ENCODE measurements at regions not wholly inside any gene's neighbourhood (a gene's known extent, or its start where the extent isn't known, plus 50 kb on each side); places are given as distances from the start of the nearest gene placed in this dataset.
A peak's percentile ranks its signal among the peaks of the same experiment; 100 is the strongest.

DNA sequence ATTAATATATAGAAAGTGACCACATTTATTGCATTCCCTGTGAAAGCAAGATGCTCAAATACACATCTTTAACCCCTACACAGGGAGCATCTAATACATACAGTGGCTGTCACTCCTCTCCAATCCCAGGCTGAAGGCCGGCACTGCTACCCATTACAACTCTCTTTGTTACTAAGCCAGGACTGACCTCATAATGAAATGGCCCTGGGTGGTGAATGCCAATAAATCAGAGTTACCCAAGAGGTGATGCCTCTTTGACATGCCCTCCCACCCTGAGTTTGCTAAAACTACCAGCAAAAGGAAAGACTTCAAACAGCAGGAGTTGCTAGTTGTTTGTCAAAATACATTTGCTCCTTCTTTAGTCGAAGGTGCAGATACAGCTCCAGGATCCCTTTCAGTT lies 214.2 kb downstream of the FOXA2 start:
- DNase-seq (ENCODE audit: low spot score): no peak

DNA sequence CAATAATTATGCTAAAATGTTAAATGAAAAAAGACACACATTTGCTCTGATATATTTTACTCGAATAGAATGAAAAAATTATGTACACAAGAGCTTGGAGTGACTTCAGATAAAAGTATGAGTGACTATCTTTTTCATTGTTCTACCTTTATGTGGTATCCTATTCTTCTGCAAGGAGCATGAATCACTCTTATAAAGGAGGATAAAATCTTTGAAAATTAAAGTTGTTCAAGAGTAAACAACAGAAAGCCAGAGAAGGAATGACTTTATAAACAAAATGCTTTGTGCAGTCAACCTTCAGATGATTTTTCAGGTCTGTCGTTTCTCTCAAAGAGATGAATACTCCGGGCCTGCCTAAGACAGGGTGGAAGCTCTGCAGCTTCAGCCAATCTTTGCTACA lies 215.3 kb downstream of the FOXA2 start:
- no peak for DNase-seq (ENCODE audit: low spot score)

DNA sequence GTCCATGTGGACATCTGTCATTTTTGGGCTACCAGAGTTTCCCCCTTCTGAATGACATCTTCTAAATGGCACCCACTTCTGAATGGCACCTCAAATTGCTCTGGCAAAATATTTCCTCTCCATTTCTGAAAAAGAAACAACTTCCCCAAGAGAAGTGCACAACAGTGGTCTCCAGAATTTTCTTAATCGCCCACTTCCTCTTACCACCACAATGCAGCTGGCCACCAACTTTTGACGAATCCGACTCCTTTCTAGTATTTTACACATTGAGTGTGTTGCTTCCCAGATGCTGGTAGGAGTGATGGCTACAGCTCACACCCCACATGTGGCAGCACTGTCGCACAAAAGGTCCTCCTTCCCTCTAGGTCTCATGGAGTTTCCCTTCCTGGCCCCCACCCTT lies 216.1 kb downstream of the FOXA2 start:
- DNase-seq (ENCODE audit: low spot score): no peak

DNA sequence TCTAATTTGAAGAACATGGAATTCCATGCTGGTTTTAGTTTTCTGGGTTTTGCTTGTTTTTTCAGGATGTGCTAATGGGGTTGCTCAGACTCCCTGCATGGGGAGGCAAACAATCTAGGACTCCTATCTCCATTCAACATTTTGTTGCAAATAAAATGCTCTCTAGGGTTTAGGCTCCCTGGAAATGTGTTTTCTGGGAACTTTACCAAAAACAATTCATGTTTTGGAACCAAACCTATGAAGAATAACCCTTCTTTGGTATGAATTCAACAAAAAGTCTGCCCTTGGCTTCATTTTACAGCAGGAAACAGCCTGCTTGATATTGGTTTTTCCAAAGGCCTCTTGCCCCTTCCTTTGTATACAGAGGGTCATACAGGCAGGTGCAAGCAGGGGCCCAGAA lies 217.7 kb downstream of the FOXA2 start:
- DNase-seq (ENCODE audit: low spot score): no peak

DNA sequence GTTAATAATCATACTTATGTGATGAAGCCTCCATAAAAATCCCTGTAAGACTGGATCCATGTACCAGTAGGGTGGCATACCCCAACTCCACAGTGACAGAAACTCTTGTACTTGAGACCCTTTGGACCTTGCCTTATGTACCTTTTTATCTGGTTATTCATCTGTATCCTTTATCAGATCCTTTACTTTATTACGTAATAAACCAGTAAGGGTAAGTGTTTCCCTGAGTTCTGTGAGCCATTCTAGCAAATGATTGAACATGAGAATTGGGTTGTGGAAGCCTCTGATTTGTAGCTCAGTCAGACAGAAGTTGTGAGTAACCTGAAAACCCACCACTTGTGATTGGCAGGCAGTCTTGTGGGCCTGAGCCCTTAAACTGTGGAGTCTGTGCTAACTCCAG lies 229.7 kb downstream of the FOXA2 start:
- DNase-seq (ENCODE audit: low spot score): no peak

DNA sequence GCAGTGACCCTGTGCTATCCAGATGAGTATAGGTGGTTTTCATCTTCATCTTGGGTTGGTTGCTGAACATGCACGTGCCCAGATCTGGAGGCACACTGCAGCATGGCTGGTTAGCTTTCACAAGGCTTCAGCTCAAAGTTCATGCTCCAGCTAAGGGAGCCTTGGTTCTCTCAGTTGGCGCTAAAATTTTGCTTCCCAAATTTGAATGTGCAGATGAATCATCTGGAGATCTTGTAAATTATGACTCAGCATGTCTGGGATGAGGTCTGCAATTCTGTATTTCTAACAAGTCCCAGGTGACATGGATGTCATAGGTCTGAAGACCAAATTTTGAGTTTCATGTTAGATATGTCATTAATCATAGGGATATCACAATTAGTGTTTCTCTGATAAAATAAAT lies 230.8 kb downstream of the FOXA2 start:
- no peak for DNase-seq (ENCODE audit: low spot score)

DNA sequence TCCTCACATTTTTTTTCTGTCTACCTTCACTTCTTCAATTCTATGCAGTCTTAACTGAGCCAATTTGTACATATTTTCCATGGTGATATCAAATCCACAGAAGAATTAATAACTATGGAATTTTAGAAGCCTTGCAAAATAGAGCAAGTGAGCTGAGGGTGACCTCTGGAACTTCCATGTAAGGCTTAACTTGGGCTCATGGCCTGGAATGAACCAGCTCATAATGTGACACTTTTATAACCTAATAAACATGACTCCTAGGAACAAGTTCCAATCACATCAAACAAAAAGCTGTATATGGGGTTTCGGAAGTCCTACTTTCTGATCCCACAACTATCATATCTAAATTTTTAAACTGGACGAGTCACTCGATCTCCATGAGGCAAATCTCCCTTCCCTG lies 232.4 kb downstream of the FOXA2 start:
- DNase-seq (ENCODE audit: low spot score): no peak

DNA sequence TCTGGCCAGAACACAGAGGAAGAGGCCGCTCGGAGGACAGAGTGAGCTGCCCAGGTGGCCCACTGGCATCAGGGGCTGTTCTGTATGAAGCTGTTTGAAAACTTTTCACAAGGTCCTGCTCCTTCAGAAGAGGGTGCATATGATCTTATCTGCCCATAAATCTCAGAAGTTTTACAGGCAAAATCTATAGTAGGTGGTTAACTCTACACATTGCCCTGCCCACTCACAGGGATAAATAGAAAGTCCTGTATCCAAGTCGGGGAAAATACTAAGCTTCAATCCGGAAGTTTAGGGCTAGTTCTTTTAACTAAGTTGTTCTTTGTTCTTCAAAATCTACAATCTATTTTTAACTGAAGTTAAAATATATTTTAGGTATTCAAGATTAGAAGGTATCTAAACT lies 233.7 kb downstream of the FOXA2 start:
- no peak for DNase-seq (ENCODE audit: low spot score)

DNA sequence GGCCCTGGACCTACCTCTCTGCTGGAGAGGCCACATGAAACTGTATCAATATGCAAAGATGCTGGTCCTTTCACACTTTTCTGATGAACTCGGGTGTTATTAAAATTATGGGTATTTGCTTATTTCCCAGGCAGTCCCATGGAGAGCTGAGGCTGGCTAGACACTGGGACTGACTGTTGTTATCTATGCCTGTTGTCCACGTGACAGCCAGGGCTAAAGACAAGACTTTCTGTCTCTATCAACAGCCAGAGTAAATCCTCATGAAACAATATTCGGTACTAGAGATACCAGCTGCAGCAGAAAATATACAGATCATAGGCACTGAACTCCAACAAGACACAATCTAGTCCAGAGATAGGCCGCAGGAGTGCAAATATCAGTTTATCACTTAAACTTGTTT lies 236.4 kb downstream of the FOXA2 start:
- no peak for DNase-seq (ENCODE audit: low spot score)

DNA sequence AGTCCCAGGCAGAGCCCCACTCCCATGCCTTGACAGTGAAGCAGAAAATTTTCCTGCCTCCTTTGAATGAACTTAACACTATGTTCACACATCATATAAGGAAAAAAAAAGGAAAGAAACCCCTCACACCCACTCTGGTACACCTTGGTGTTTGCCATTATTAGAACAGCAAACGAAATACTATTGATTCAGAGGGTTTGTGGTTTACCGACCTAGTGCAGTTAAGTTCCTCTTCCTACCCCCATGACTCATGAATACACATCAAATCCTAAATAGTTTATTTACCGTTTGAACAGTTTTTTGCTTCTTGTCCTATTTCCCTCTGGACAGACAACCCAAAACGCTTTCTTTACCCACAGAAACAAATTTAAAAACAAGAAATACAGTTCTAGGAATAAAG lies 237.7 kb downstream of the FOXA2 start:
- no peak for DNase-seq (ENCODE audit: low spot score)

DNA sequence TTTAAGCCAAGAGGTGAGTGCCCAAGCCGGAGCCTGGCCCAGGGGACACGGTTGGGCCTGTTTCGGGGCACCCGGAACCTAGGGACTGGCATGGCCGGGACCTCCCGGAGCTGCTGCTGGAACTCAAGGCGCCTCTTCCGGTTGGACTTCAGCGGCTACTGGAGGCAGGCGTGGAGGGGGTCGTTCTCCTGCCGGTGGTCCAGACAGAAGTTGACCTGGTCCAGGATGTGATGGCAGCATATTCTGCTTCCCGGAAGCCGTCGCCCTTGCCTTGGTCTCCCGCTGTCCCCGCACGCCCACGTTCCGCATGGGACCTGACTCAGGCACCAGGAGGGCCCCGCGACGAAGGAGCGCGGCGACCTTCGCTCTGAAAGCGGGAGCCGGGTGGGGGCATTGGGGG lies 240.8 kb downstream of the FOXA2 start:
- DNase-seq (ENCODE audit: low spot score): no peak

DNA sequence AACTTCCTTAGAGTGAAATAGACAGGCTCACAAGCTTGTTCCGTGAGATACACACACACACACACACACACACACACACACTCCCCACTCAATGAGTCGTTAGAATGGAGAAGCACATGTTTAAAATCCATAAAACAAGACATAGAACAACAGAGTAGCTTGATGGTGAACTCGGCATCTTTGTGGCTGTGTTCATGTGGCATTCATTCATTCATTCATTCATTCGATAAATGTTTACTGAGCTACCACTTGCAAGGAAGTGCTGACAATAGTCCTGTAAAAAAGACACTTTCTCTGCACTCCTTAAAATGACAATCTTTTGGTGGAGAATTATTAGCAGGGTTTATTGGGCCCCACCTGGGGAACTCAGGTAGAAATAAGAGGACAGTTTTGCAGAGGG lies 242.0 kb downstream of the FOXA2 start:
- no peak for DNase-seq (ENCODE audit: low spot score)

DNA sequence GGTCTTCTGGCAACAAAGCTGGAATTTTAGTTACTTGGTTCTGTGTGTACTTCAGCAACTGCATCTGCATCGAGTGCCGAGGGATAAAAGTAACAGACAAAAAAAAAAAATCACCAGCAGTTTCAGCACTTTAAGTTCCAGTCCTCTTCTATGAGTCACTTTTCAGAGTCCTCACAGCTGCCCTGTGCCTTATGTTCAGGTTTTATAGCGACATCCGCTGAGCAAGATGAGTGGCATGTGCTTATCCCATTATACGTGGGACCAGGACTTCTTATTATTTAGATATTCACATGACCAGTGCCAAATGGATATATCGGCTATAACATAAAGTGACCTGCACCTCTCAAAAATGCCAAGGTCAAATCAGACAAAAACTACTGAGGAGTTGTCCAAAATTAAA lies 242.9 kb downstream of the FOXA2 start:
- DNase-seq (ENCODE audit: low spot score): peak; percentile 35

DNA sequence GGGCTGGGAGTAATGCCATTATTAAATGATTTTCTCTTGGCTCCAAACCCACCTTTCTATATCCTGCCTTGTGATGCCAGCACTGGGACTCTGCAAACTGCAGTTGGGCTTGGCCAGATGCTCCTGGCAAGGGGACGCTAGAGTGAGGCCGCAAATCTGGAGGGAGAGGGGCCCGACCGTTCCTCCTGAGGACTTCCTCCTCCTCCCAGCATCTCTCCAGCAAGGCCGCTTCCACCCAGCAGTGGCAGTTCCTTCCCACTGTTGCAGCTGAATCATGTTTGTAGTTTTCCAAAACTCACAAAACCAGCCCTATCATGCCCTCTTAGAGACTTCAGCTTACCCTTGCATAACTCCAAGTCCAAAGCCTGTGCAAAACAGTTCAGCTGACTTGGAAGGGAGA lies 244.4 kb downstream of the FOXA2 start:
- no peak for DNase-seq (ENCODE audit: low spot score)

DNA sequence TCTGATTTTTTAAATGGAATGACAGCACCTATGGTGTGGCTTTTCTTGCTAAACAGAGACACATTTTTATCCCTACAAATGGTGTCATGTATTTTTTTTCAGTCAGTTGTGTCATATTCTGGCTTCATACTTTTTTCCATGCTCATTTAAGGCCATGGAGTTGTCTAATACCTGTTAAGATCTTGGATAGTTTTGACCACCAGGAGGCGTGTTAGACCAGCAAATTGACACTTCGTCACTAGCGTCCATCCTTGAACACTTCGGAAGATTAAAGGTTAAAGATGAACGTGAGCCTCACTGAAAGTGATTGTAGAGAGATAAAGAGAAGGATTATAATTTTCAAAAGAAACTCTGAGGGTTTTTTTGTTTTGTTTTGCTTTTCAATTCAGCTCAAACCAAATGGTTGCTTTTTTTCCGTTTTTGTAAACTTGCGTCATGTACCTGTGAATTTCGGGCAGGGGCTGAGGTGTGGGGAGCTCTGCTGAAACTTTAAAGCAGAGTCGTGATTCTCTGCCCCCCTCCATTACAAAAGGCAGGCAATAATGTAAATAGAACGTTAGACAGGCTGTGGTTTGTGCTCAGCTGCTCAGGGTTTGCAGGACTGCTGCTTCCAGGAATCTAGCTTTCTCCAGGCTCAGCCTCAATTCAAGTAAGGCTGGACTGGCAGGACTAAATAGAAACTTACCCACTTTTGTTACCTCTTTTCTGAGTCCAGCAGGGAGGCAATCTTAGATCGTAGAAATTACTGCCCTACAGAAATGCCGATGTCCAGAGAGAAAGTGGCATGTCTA lies 245.1 kb downstream of the FOXA2 start:
- DNase-seq (ENCODE audit: low spot score): peak; percentile 69

DNA sequence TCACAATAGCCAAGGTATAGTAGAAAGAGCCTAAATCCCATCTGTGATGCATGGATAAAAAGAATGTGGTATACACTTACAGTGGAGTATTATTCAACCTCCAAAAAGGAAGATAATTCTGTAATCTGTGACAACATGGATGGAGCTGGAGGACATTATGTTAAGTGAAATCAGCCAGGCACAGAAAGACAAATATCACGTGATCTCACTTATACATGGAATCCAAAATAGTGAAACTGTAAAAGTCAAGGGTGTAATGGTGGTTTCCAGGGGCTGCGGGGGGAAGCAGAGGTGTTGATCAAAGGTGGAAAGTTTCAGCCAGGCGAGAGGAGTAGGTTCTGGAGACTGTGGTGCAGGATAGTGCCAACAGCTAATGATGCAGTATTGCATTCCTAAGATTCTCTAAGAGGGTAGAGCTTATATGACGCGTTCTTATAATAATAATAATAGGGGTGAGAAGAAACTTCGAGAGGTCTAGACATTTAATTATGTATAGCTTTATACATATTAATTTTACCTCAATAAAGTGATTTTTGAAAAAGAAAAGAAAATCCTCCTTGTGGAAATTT lies 246.1 kb downstream of the FOXA2 start:
- no peak for DNase-seq (ENCODE audit: low spot score)

DNA sequence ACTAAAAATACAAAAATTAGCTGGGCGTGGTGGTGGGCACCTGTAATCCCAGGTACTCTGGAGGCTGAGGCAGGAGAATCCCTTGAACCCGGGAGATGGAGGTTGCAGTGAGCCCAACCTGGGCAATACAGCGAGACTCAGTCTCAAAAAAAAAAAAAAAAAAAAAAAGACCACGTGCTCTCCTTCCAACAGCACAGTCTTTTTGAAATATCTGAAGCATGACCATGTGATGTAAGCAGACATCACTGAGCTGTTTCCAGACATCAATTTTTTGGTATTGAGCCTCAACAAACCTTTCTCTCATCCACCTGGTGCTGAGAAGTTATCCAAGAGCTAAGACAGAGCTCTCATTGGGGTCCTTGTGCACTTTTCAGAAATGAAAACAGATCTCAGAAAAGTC lies 249.2 kb downstream of the FOXA2 start:
- no peak for DNase-seq (ENCODE audit: low spot score)

DNA sequence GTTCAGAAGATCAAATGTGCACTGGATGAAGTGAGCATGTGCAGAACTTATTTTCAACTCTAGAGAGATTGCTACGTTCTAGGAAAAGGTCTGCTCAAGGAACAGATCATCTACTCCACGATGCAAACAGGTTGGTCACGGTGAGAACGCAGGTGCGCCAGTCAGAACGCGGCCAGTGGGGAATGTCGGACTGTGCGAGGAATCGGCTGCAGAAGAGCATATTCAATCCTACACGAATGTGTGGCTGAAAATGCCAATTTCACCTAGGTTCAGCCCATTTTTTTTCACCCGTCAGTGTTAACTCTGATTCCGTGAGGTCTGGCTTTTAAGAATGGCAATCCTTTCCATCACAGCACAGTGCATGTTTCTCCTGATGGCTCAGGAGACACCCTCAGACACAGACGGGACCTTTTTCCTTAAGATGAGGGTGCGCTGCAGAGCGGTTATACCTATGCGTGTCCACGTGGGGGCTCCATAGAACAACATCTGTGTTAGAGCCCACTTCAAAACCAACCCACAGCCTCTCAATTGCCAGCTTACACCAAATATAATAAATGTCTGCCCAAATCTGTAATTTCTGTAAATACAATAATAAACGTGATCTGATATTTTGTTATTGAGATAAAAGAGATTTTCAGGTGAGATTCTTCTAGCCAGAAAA lies 250.4 kb downstream of the FOXA2 start:
- peak; percentile 62 for DNase-seq (ENCODE audit: low spot score)

DNA sequence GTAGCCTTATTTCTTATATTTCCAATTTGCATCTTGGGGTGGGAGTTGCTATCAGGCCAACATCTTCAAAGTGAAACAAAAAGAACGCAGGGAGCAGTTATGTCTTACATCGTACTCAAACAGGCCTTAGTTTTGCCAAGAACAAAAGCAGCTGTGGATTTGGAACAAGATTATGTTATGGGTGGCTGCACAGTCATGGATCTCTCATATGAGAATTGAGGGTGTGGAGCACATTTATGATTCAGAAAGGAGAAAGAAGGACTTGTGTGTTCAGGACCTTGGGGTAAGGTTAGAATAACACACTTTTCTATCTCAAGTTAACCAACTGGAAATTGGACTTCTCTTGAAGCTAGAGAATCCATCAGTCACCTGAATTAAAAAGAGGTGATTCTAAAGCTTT lies 259.9 kb downstream of the FOXA2 start:
- DNase-seq (ENCODE audit: low spot score): no peak

DNA sequence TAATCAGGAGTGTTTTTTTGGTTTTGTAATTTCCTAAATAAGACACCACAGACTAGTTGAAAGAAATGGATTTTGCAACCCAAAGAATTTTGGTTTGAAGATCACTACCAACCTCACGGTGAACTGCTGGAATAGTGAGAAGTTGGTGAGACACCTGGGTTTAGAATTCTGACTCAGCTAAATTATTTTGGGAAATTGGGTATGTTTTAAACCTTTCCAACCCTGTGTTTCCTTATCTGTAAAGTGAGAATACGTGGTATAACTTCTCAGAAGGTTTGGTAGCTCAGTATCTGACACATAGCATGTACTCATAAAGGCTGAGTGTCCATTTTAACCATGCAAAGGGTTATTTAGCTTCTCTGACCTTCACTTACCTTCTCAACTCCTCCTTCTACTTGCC lies 261.9 kb downstream of the FOXA2 start:
- no peak for DNase-seq (ENCODE audit: low spot score)

DNA sequence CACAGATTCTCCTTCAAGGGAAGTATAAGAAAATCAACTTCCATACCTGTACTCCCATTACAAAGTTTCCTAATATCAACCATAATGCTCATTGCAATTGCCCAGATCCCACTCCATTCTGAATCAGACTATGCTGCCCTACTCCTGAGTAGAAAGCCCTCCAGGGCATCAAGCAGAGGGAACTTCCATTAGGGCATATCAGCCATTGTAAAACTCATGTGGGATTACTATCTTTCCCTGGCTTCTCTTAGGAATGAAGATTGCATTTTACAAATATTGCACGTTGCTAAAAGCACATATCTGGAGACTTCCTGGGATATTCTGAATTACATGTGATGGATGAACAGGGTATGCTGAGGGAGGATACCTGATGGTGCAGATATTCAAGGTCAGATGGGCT lies 263.2 kb downstream of the FOXA2 start:
- no peak for DNase-seq (ENCODE audit: low spot score)

DNA sequence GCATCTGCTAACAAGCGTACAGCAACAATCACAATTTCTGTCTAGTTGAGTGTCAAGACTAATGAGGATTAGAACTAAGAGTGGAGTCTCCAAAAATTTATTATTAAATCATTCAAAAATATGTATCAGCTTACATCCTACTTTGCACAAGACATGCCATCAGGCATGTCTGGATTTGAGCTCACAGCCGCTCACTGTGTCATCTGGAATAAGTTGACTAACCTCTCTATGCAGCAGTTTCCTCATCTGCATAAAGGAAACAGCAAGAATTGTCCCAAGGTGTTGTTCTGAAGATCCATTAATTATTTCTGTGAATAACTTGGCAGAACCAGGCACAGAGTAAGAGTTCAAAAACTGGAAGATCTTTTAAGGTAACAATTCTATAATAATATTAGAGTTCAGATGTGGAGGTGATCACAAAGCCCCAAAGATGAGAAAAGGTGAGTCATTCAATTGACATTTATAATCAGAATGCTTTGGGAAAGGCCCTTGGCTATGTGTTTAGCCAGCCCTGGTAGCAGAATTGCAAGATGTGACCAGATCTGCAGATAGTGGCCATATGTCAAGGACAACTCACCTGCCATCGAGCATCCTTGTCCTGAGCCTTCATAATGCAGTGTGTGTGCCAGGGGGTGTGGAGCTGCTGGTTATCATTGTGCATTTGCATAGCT lies 264.0 kb downstream of the FOXA2 start:
- DNase-seq (ENCODE audit: low spot score): no peak

DNA sequence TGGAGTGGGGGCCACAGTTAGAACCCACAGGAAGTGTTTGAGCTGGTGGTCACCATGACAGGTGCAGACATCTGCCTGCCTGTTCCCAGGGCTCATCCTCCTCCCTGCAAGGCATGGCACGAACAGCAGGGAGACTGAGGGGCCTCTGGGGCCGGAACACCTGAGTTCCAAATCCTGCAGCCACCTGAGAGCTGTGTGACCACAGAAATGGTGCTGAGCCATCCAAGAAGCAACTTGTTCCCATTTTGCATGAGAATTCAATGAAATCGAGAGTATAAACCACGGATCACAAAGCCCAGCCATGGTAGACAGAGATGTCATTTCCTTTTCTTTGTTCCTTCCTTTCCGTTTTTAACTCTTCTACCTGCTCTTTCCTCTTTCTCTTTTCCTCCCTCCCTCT lies 268.6 kb downstream of the FOXA2 start:
- no peak for DNase-seq (ENCODE audit: low spot score)

All from kidney tubule cell (primary cell).